VCaP (cell line): ENCODE measurements at regions not wholly inside any gene's neighbourhood (a gene's known extent, or its start where the extent isn't known, plus 50 kb on each side); places are given as distances from the start of the nearest gene placed in this dataset.

Source experiments
- H3K27ac ChIP-seq: fragments of 450-650 bp; 2 replicates; pipeline ENCODE4 v1.5.1; 2017
- TF ChIP-seq, protein P1 (sequence below): fragments of 450-650 bp; conservative IDR thresholded peaks from 2 replicates; pipeline ENCODE4 v1.5.1; 2017; ENCODE audit warnings: mild to moderate bottlenecking, moderate library complexity

DNA sequence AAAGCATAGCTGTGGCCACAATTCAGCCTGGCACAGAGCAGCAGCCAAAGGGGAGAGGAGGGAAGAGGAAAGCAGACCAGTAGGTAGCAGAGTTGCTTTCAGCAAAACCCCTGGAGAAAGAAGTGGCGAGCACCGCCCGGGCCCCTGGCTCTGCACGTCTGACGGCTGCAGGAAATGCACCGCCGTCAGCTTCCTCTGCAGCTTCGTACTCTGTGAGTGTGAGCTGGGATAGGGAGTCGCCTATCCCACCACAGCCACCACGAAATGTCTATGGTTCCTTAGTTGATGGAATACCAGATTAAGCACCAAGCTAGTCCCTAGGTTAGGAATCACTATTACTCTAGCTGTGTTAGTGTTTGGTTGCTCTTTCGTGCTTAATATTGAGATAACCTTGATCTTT, 79.9 kb upstream of the NAA20 start:
- H3K27ac ChIP-seq: peak overlapping the region; percentile 91
- TF ChIP-seq, protein P1, sequence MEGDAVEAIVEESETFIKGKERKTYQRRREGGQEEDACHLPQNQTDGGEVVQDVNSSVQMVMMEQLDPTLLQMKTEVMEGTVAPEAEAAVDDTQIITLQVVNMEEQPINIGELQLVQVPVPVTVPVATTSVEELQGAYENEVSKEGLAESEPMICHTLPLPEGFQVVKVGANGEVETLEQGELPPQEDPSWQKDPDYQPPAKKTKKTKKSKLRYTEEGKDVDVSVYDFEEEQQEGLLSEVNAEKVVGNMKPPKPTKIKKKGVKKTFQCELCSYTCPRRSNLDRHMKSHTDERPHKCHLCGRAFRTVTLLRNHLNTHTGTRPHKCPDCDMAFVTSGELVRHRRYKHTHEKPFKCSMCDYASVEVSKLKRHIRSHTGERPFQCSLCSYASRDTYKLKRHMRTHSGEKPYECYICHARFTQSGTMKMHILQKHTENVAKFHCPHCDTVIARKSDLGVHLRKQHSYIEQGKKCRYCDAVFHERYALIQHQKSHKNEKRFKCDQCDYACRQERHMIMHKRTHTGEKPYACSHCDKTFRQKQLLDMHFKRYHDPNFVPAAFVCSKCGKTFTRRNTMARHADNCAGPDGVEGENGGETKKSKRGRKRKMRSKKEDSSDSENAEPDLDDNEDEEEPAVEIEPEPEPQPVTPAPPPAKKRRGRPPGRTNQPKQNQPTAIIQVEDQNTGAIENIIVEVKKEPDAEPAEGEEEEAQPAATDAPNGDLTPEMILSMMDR: no peak

DNA sequence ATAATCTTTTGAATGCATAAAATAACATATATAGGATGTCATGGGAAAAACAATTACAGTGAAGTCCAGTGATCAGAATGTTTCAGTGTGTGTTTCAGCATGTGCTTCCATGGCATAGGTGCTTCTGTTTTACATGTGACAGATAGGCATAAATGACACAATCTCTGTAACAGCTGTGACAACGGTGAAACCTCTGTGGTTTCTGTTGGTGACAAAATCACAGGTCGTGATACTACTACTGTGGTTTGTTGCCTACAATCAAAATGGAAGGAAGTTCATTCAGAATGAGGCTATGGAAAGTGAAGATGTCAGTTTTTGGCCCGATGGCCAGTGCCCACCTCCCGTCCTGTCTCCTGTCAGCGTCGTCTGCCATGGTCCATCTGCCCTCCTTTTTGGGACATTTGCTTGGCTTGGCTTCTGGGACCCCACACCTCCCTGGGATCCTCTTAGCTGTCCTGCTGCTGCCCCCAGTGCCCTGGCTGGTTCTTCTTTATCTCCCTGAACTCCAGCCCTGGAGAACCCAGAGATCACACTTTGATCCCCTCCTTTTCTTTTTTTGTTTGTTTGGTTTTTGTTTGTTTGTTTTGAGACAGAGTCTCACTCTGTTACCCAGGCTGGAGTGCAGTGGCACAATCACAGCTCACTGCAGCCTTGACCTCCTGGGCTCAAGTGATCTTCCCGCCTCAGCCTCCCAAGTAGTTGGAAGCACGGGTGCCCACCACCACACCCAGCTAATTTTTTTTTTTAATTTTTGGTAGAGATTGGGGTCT, 79.3 kb upstream of the NAA20 start:
- H3K27ac ChIP-seq: peak overlapping the region; percentile 91
- TF ChIP-seq, protein P1: no peak

DNA sequence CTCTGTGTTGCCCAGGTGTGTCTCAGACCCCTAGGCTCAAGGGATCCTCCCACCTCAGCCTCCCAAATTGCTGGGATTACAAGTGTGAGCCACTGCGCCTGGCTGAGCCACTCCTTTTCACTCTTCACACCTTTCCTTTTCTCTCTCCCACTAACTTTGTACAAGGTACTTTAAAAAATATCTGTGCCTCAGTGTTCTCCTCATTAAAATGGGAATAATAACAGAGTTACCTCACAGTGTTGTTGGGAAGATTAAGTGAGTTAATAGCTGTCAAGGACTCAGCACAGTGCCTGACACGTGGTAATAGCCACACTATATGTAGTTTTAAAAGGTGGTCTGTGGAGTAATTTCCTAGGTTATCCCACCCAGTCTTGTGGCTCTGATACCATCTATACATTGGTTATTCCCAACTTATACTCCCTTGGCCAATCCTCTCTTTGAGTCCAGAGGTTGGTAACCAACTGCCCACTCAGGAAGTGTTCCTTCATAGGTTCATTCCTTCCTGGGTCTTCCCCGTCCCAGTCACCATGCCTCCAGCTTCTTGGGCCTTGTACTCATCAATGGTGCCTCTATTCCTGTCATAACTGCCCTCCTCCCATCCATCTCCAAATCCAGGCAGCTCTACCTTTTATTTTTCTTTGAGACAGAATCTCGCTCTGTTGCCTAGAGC, 78.6 kb upstream of the NAA20 start:
- peak overlapping the region; percentile 91; the same call in 1 of the 2 replicates for H3K27ac ChIP-seq
- TF ChIP-seq, protein P1: no peak

DNA sequence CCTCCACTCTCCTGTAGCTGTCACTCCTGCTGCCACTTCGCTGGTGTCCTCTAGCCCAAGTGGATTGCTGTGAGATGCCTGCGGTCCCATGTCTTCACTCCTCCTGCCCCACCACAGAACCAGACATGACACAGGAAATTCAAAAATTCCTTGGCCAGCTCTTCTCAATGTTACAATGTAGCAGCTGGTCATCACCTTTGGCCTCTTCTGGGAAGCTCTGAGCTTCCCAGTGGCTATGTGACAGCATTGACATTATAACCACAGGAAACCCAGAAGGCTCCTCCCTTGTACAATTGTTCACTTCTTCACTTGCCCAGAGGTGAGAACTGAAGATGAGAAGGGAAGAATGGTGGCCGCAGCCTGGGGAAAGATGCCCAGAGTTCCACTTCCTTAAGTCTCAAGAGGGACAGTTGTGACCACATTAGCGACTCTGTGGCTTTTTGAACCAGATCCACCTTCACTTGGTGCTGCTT, 76.1 kb upstream of the NAA20 start:
- H3K27ac ChIP-seq: peak overlapping the region; percentile 12; the same call in 1 of the 2 replicates
- TF ChIP-seq, protein P1: no peak

DNA sequence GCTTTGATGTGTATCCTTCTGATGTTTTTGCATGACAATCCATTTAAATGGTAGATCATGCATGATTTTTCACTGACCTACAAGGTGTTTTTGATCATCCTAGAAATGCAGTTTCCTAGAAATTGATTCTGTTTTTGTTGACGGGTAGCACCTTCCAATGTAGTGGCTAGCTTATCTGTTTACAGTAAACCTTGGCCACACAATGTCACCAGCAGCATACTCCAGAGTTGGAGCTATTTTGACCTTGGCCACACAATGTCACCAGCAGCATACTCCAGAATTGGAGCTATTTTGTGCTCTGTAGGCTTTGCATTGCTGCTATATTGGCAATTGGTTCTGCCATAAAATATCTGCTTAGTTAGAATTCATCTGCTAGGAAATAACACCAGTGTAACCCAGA, 74.6 kb upstream of the NAA20 start:
- TF ChIP-seq, protein P1: no peak
- H3K27ac ChIP-seq: peak overlapping the region; percentile 95

DNA sequence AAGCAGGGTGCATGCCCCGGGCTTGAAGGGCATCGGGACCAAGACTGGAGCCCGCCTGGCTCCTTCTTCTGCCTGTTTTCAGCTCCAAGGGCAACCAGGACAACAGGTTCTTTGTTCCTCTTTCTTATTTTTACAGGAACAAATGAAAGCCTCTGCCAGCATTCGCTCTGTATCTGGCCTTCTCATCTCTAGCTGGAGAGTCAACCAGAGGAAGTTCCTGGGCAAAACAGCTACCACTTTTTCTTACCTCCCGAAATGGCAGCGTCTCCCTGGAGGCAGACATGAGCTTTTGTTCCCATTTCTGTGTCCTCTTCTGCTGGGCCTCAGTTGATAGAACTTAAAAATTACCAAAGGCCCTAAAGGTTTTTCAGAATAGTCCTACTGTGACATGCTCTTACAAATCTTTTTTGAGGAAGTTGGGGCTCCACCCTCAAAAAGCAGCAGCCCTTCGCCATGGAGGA, 74.1 kb upstream of the NAA20 start:
- H3K27ac ChIP-seq: peak overlapping the region; percentile 95
- TF ChIP-seq, protein P1: no peak

DNA sequence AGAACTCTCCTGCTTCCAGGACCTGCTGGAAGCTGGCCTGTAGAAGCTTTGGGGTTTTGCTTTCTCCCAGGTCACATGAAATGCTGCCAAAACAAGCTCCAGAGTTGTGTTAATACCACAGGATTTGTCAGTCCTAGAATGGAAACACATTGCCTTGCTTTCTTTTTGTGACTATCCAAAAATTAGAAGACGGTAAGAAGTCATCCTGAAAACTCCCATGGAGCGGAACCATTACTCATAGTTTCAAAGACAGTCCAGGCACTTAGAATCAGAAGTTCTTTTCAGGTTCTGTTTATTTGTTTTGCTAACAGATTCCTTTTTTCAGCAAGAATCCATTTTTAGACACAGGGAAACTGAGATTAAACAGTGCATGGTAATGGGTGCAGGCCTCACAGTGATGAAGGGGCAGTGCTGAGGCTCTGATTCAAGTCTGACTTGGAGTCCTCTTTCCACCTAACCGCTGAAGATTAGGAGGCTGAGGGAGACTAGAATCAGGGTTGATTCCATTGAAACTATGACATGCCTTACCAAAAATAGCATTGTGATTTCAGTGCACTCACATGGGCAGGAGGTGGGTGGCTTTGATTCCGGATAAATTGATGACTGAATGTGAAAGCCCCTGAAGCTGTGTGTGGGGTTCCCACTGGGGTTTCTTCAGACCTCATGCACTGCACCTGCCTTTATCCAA, 72.2 kb upstream of the NAA20 start:
- TF ChIP-seq, protein P1: no peak

More for the DNA sequence above, 72.2 kb upstream of the NAA20 start:
- peak overlapping the region; percentile 95 for H3K27ac ChIP-seq
